ENCODE measurements at regions not wholly inside any gene's neighbourhood (a gene's known extent, or its start where the extent isn't known, plus 50 kb on each side); places are given as distances from the start of the nearest gene placed in this dataset.

DNA sequence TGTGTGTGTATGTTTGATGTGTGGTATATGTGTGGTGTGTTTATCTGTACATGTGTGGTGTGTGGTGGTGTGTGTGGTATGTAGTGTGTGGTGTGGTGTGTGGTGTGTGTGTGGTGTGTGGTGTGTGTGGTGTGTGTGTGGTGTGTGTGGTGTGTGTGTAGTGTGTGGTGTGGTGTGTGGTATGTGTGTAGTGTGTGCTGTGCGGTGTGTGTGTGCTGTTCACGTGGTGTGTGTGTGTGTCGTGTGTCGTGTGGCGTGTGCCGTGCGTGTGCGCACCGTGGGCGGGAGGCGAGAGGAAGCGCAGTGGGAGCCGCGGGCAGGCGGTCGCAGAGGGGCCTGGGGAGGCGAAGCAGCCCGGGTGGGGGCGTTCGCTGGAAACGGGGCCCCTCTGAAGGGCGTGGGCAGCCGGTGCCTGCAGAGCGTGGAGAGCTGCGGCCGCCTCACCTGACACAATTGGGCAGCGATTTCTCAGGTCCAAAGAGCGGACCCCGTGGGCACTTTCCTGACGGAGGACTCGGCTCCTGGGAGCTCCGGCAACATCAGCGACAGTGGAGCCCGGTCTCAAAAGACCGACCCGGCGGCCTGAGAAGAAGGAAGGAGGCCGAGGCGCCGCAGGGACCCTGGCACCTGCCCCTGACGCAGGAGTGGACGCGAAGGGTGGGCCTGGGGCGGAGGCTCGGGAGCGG lies 741.1 kb upstream of the SALL3 start:
- intact Hi-C loops (cut with DNase I; ENCODE audit: low total_unique reads): no loop called here
- WGBS, 2 donors: 87 to 94% methylated on average over 37 to 46 of the region's 46 CpGs
- TF ChIP-seq, protein P1, sequence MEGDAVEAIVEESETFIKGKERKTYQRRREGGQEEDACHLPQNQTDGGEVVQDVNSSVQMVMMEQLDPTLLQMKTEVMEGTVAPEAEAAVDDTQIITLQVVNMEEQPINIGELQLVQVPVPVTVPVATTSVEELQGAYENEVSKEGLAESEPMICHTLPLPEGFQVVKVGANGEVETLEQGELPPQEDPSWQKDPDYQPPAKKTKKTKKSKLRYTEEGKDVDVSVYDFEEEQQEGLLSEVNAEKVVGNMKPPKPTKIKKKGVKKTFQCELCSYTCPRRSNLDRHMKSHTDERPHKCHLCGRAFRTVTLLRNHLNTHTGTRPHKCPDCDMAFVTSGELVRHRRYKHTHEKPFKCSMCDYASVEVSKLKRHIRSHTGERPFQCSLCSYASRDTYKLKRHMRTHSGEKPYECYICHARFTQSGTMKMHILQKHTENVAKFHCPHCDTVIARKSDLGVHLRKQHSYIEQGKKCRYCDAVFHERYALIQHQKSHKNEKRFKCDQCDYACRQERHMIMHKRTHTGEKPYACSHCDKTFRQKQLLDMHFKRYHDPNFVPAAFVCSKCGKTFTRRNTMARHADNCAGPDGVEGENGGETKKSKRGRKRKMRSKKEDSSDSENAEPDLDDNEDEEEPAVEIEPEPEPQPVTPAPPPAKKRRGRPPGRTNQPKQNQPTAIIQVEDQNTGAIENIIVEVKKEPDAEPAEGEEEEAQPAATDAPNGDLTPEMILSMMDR (IDR thresholded peaks at IDR 0.05): no peak
- TF ChIP-seq POLR2A (IDR thresholded peaks at IDR 0.05): no peak
- no peak for DNase-seq (ENCODE audit: low spot score in 2 of 2)
- H3K4me3 ChIP-seq (ENCODE audit: low read depth, poor library complexity, severe bottlenecking): no peak overlapping the region

DNA sequence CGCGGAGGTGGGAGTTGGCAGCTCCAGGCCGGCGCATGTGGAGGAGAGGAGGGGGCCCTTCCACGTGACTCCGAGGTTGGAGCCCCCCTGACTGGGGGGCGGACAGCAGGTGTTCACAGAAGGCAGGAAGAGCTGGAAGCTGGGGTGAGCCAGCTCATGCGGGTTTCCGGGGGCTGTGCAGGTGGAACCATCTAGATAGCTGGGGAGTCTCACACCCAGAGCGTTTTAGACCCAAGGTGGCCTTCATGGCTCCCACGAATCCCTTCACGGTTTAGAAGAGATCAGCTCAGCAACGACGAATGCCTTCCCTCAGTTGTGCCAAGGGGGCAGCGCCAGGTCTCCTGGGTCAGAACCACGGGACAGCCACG lies 740.5 kb upstream of the SALL3 start:
- TF ChIP-seq, protein P1 (IDR thresholded peaks at IDR 0.05): no peak
- TF ChIP-seq POLR2A (IDR thresholded peaks at IDR 0.05): no peak
- intact Hi-C loops (cut with DNase I; ENCODE audit: low total_unique reads): no loop called here
- WGBS, 2 donors: 75 to 78% methylated on average over 17 of the region's 17 CpGs
- no peak for DNase-seq (ENCODE audit: low spot score in 2 of 2)
- H3K4me3 ChIP-seq (ENCODE audit: low read depth, poor library complexity, severe bottlenecking): no peak overlapping the region

DNA sequence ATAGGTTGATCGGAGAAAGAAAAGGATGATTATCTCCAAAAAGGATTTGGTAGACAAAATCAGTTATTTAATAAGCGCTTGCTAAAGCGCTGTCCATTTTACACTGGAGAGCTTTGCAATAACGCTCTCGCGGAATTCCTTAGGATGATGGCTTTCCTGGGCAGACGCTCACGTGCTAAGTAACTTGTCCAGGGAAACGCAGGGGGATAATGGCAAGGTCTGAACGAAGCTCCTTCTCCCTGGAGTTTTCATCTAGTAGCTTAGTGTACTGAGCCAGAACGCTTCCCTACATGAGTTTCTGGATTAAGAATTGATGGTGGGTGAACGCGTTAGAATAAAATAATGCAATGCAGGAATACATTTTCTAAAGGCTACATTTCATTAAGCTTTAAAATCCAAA lies 739.5 kb upstream of the SALL3 start:
- intact Hi-C loops (cut with DNase I; ENCODE audit: low total_unique reads): loop anchor here (5.0 kb wide), 1 partner anchor 1573 kb away; no protein-coding TSS in a partner anchor
- WGBS, 2 donors: 84 to 93% methylated on average over 13 of the region's 13 CpGs
- TF ChIP-seq, protein P1 (IDR thresholded peaks at IDR 0.05): no peak
- TF ChIP-seq POLR2A (IDR thresholded peaks at IDR 0.05): no peak

DNA sequence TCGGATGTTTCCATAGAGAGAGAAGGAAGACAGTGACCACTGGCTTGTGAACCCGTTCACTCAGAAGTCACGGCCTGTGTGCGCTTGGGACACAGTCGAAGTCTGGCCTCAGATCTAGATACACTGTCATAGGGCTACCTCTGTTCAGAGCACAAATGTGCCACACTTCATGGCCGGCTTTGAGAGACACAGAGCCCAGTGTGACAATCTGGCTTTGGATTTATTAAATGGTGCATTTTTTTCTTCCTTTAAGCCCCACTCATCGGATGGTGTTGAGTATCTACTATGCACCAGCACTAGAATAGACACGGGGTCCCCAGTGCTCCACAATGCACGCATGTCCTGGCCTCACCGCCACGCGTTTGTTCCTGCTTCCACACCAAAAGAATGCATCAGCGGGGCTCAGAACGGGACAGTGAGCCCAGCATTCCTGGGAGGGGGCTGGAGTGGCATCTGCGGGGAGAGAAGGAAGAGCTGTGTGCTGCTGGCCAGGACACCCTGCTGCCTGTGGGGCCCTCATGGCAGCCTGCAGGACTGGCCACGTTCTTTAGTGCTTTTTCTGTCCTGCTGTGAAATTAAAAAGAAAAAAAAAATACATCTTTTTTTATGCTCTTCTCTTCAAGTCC lies 738.9 kb upstream of the SALL3 start:
- no peak overlapping the region for H3K4me3 ChIP-seq (ENCODE audit: low read depth, poor library complexity, severe bottlenecking)
- TF ChIP-seq, protein P1 (IDR thresholded peaks at IDR 0.05): no peak
- no peak for TF ChIP-seq POLR2A (IDR thresholded peaks at IDR 0.05)
- 65 to 74% methylated on average over 16 of the region's 16 CpGs for WGBS, 2 donors
- DNase-seq (ENCODE audit: low spot score in 2 of 2): no peak
- intact Hi-C loops (cut with DNase I; ENCODE audit: low total_unique reads): loop anchor here (5.0 kb wide), 1 partner anchor 1573 kb away; no protein-coding TSS in a partner anchor

More for the DNA sequence above, 739.5 kb upstream of the SALL3 start:
- no peak overlapping the region for H3K4me3 ChIP-seq (ENCODE audit: low read depth, poor library complexity, severe bottlenecking)
- DNase-seq (ENCODE audit: low spot score in 2 of 2): no peak

DNA sequence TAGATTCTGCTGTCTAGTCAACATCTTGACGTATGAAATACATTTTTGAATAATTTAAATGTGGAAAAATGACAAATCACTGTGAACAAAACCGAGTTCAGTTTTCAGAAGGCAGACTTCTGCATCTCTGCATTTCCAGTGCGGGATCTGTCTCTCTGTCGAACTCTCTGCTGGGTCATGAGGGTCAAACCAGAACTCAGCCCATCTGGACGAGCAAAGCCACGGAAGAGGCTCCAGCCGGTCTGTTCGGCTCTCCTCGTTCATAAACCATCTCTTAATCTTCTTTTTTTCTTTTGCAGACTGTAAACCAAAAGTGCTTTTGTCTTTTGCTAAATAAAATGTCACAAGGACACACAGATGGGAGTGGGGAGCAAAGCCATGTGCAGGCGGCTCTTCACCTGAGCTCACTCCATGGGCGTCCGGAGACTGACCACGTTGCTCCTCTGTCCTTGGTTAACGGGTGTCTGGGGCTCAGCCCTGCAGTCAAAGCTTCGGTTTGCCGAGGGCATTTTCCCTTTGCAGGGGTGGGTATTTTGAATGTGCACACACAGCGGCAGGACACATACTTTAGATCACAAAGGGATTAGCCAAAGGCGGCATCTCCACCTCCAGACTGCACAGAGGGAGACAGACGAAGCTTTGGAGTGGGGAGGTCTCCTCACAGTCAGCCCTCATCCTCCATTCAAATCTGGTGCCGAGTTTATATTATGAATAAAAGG lies 737.9 kb upstream of the SALL3 start:
- TF ChIP-seq, protein P1 (IDR thresholded peaks at IDR 0.05): no peak
- no peak for TF ChIP-seq POLR2A (IDR thresholded peaks at IDR 0.05)
- 20 to 21% methylated on average over 20 of the region's 20 CpGs for WGBS, 2 donors
- no peak for DNase-seq (ENCODE audit: low spot score in 2 of 2)
- H3K4me3 ChIP-seq (ENCODE audit: low read depth, poor library complexity, severe bottlenecking): no peak overlapping the region
- intact Hi-C loops (cut with DNase I; ENCODE audit: low total_unique reads): loop anchor here (5.0 kb wide), 1 partner anchor 1574 kb away; no protein-coding TSS in a partner anchor
